ENCODE measurements at regions not wholly inside any gene's neighbourhood (a gene's known extent, or its start where the extent isn't known, plus 50 kb on each side); places are given as distances from the start of the nearest gene placed in this dataset.

GRCh38 chr15:97791824-97792792, 168.4 kb upstream of the ARRDC4 start:
- DNase-seq (ENCODE audit: low spot score), result no peak

GRCh38 chr15:97804950-97805349, 155.6 kb upstream of the ARRDC4 start:
- DNase-seq (ENCODE audit: low spot score), result no peak

GRCh38 chr15:97806766-97807165, 153.7 kb upstream of the ARRDC4 start:
- DNase-seq (ENCODE audit: low spot score), result no peak

GRCh38 chr15:97815835-97816234, 144.7 kb upstream of the ARRDC4 start:
- DNase-seq (ENCODE audit: low spot score), result no peak

GRCh38 chr15:97817276-97817890, 143.1 kb upstream of the ARRDC4 start:
- DNase-seq (ENCODE audit: low spot score), result no peak

- DNase-seq (ENCODE audit: low spot score), result no peak
Observed at GRCh38 chr15:97836003-97836402, 124.5 kb upstream of the ARRDC4 start.

GRCh38 chr15:97837896-97838295, 122.6 kb upstream of the ARRDC4 start:
- DNase-seq (ENCODE audit: low spot score), result no peak

- DNase-seq (ENCODE audit: low spot score), result no peak
Observed at GRCh38 chr15:97838606-97839210, 121.8 kb upstream of the ARRDC4 start.

- DNase-seq (ENCODE audit: low spot score), result no peak
Observed at GRCh38 chr15:97840501-97840900, 120.0 kb upstream of the ARRDC4 start.

GRCh38 chr15:97841558-97841957, 118.9 kb upstream of the ARRDC4 start:
- no peak for DNase-seq (ENCODE audit: low spot score)

GRCh38 chr15:97849183-97849582, 111.3 kb upstream of the ARRDC4 start:
- no peak for DNase-seq (ENCODE audit: low spot score)

- DNase-seq (ENCODE audit: low spot score), result no peak
Observed at GRCh38 chr15:97858296-97858695, 102.2 kb upstream of the ARRDC4 start.

- DNase-seq (ENCODE audit: low spot score), result no peak
Observed at GRCh38 chr15:97861529-97862260, 98.8 kb upstream of the ARRDC4 start.

GRCh38 chr15:97866959-97867358, 93.5 kb upstream of the ARRDC4 start:
- DNase-seq (ENCODE audit: low spot score), result no peak

- no peak for DNase-seq (ENCODE audit: low spot score)
Observed at GRCh38 chr15:97867870-97868269, 92.6 kb upstream of the ARRDC4 start.

- DNase-seq (ENCODE audit: low spot score), result no peak
Observed at GRCh38 chr15:97868981-97869380, 91.5 kb upstream of the ARRDC4 start.

GRCh38 chr15:97870771-97871170, 89.7 kb upstream of the ARRDC4 start:
- no peak for DNase-seq (ENCODE audit: low spot score)

- no peak for DNase-seq (ENCODE audit: low spot score)
Observed at GRCh38 chr15:97874139-97874538, 86.4 kb upstream of the ARRDC4 start.

- DNase-seq (ENCODE audit: low spot score), result no peak
Observed at GRCh38 chr15:97875025-97875512, 85.4 kb upstream of the ARRDC4 start.

GRCh38 chr15:97875513-97876280, 84.8 kb upstream of the ARRDC4 start:
- no peak for DNase-seq (ENCODE audit: low spot score)

- DNase-seq (ENCODE audit: low spot score), result no peak
Observed at GRCh38 chr15:97876281-97876675, 84.2 kb upstream of the ARRDC4 start.

All from A172 (cell line).